GM21526 (cell line): ENCODE measurements at regions not wholly inside any gene's neighbourhood (a gene's known extent, or its start where the extent isn't known, plus 50 kb on each side); places are given as distances from the start of the nearest gene placed in this dataset.

Experiments used
- ATAC-seq: cut with Tn5 transposase; IDR thresholded peaks from one replicate; pipeline ENCODE4 v1.9.1; 2021; ENCODE audit warnings: moderate library complexity; ENCODE audit not compliant: unreplicated experiment, low FRiP score

DNA sequence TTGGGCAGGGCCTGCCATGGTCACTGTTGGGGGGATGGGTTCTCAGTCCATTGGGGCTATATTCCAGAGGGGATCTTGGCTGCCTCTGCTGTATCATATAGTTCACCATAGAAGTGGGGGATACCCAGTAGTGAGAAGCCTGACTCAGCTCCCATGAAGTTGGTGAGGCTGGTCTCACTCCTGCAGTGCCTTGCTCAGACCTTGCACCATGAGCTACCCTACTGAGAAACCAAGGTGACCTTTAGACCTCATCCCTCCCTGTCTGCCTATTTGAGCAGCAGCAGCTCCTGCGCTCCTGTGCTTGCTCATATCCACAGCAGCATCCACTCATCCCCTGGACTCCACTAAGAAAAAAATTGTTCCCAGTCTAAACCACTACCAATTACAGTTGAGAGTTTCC, 56.0 kb upstream of the HEY2 start:
- no peak for ATAC-seq

DNA sequence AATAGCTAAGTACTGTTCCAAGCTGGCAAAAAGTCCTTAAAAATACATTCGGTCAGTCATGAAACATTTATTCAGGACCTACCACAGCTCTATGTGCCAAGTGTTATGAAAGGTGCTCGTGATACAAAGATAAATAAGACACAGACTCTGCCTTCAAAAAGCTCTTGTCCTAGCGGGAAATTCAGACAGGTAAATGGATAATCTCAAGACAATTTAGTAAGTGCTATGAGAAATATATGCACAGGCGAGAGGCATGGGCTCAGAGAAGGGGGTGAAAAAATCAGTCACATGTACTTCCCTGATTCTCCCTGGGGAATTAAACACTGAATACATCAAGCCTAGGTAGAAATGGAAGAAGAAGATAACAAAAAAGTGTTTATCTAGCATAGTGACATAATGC, 49.8 kb upstream of the HEY2 start:
- no peak for ATAC-seq
